ENCODE measurements at regions not wholly inside any gene's neighbourhood (a gene's known extent, or its start where the extent isn't known, plus 50 kb on each side); places are given as distances from the start of the nearest gene placed in this dataset.

DNA sequence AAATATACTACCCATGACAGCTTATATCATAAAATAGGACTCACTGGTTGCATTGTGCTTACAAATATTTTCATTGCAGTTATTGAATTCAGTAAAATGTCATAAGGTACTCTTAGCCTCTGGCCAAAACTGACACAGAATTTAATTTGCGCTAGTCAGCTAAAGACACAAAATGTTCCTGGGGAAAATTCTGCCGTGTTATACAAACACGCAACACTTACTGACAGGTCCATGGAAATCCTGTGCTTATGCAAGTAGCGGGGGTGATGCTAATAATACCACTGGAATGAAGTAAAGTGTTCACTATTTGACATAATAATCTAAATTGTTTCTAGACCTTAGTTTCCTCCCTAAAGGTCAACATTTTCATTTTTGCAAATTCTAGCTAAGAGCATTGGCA, 354.4 kb upstream of the RSPO3 start:
- no peaks in the 10 kb centered on the region for H3K79me2 ChIP-seq (ENCODE audit: insufficient read depth, low read length)
- no peaks in the 10 kb centered on the region for H3K36me3 ChIP-seq (ENCODE audit: insufficient read depth, low read length)
- H3K9me2 ChIP-seq (ENCODE audit: low read depth, low read length): no peaks in the 10 kb centered on the region
- H3K9me3 ChIP-seq (ENCODE audit: low read length): no peaks in the 10 kb centered on the region
- H3F3A ChIP-seq (ENCODE audit: insufficient read depth, low read length): no peaks in the 10 kb centered on the region
- H3K4me3 ChIP-seq (ENCODE audit: low read depth, low read length, poor library complexity, severe bottlenecking): no peak overlapping the region
- H2AFZ ChIP-seq (ENCODE audit: low read length): no peak overlapping the region
- no peaks in the 10 kb centered on the region for H3K27me3 ChIP-seq (ENCODE audit: insufficient read depth, low read length)
- no peak overlapping the region for H3K27ac ChIP-seq (ENCODE audit: low read depth, low read length, poor library complexity, severe bottlenecking)
- no peak overlapping the region for H3K4me2 ChIP-seq (ENCODE audit: low read length)
- H3K4me1 ChIP-seq (ENCODE audit: insufficient read depth, low read length, severe bottlenecking): no peaks in the 10 kb centered on the region
- no peak for TF ChIP-seq EZH2 (IDR thresholded peaks at IDR 0.05; ENCODE audit: borderline replicate concordance, low read length)
- TF ChIP-seq, protein P1, sequence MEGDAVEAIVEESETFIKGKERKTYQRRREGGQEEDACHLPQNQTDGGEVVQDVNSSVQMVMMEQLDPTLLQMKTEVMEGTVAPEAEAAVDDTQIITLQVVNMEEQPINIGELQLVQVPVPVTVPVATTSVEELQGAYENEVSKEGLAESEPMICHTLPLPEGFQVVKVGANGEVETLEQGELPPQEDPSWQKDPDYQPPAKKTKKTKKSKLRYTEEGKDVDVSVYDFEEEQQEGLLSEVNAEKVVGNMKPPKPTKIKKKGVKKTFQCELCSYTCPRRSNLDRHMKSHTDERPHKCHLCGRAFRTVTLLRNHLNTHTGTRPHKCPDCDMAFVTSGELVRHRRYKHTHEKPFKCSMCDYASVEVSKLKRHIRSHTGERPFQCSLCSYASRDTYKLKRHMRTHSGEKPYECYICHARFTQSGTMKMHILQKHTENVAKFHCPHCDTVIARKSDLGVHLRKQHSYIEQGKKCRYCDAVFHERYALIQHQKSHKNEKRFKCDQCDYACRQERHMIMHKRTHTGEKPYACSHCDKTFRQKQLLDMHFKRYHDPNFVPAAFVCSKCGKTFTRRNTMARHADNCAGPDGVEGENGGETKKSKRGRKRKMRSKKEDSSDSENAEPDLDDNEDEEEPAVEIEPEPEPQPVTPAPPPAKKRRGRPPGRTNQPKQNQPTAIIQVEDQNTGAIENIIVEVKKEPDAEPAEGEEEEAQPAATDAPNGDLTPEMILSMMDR (IDR thresholded peaks at IDR 0.05; ENCODE audit: low read length): no peak
- H3K9ac ChIP-seq (ENCODE audit: low read length): no peak overlapping the region
- H4K20me1 ChIP-seq (ENCODE audit: insufficient read depth, low read length): no peaks in the 10 kb centered on the region

DNA sequence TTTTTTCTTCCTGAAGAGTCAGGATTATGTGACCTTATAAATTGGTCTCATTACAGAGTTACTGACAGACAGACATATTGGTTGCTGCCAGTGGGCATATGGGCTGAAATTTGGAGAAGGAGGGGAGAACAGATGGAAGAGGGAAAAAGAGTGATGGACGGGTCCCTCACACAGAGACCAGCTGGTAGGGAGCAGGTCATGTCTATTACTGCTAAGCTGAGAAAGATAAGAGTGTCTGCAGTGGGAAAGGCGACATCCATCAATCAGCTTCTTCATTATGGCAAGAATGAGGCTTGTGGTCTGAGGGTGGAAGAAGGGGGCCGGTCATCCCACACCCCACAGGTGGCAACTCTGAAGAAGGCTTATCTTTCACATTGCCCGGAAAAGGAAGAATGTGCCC, 353.8 kb upstream of the RSPO3 start:
- Histone ChIP-seq H3K79me2 (ENCODE audit: insufficient read depth, low read length) (no peaks in the 10 kb centered on the region), H3K4me2 (ENCODE audit: low read length) (no peak overlapping the region), H3K9me3 (ENCODE audit: low read length) (no peaks in the 10 kb centered on the region), H2AFZ (ENCODE audit: low read length) (no peak overlapping the region), H3K4me3 (ENCODE audit: low read depth, low read length, poor library complexity, severe bottlenecking) (no peak overlapping the region), H3K27me3 (ENCODE audit: insufficient read depth, low read length) (no peaks in the 10 kb centered on the region), H3K36me3 (ENCODE audit: insufficient read depth, low read length) (no peaks in the 10 kb centered on the region), H3K9ac (ENCODE audit: low read length) (no peak overlapping the region), H4K20me1 (ENCODE audit: insufficient read depth, low read length) (no peaks in the 10 kb centered on the region), H3K27ac (ENCODE audit: low read depth, low read length, poor library complexity, severe bottlenecking) (no peak overlapping the region), H3K9me2 (ENCODE audit: low read depth, low read length) (no peaks in the 10 kb centered on the region), H3F3A (ENCODE audit: insufficient read depth, low read length) (no peaks in the 10 kb centered on the region), H3K4me1 (ENCODE audit: insufficient read depth, low read length, severe bottlenecking) (no peaks in the 10 kb centered on the region)
- no peak for TF ChIP-seq EZH2 (IDR thresholded peaks at IDR 0.05; ENCODE audit: borderline replicate concordance, low read length)
- TF ChIP-seq, protein P1 (IDR thresholded peaks at IDR 0.05; ENCODE audit: low read length): no peak

DNA sequence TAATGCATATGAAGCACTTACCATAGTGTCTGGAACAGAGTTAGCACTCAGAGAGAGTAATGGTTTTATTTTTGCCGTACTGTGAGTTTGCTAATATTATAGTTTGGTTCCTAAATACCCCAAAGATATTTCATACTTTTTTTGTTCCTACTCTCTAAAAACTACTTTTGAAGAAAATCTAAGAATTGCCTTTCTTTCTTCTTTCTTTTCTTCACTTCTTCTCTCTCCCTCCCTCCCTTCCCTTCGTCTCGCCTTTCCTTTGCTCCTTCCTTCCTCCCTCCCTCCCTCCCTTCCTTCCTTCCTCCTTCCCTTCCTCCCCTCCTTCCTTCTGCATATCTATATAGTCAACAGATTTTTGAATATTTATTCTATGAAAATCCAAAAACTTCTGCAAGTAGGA, 351.7 kb upstream of the RSPO3 start:
- Histone ChIP-seq H4K20me1 (ENCODE audit: insufficient read depth, low read length) (no peaks in the 10 kb centered on the region), H3K4me2 (ENCODE audit: low read length) (no peak overlapping the region), H3K27ac (ENCODE audit: low read depth, low read length, poor library complexity, severe bottlenecking) (no peak overlapping the region), H3K9me2 (ENCODE audit: low read depth, low read length) (no peaks in the 10 kb centered on the region), H3F3A (ENCODE audit: insufficient read depth, low read length) (no peaks in the 10 kb centered on the region), H3K79me2 (ENCODE audit: insufficient read depth, low read length) (no peaks in the 10 kb centered on the region), H3K9ac (ENCODE audit: low read length) (no peak overlapping the region), H3K27me3 (ENCODE audit: insufficient read depth, low read length) (no peaks in the 10 kb centered on the region), H2AFZ (ENCODE audit: low read length) (no peak overlapping the region), H3K4me3 (ENCODE audit: low read depth, low read length, poor library complexity, severe bottlenecking) (no peak overlapping the region), H3K4me1 (ENCODE audit: insufficient read depth, low read length, severe bottlenecking) (no peaks in the 10 kb centered on the region), H3K36me3 (ENCODE audit: insufficient read depth, low read length) (no peaks in the 10 kb centered on the region), H3K9me3 (ENCODE audit: low read length) (no peaks in the 10 kb centered on the region)
- TF ChIP-seq, protein P1 (IDR thresholded peaks at IDR 0.05; ENCODE audit: low read length): no peak
- no peak for TF ChIP-seq EZH2 (IDR thresholded peaks at IDR 0.05; ENCODE audit: borderline replicate concordance, low read length)

Measured in OCI-LY1 (cell line).